H1 (cell line): ENCODE measurements at regions not wholly inside any gene's neighbourhood (a gene's known extent, or its start where the extent isn't known, plus 50 kb on each side); places are given as distances from the start of the nearest gene placed in this dataset.

Source experiments
- CTCF ChIA-PET: fragments of 300-600 bp; sonication (Branson Sonifier 250); formaldehyde crosslinking; loops from one replicate; lab custom pipeline; 2021; ENCODE audit not compliant: partially characterized antibody; lab: Charles Lee
- POLR2A ChIA-PET: fragments of 300-600 bp; sonication (Branson Sonifier 250); formaldehyde crosslinking; loops from one replicate; lab custom pipeline; 2021; ENCODE audit warnings: inconsistent platforms; ENCODE audit not compliant: partially characterized antibody; lab: Charles Lee
- DNase-seq, 2 experiments: peaks; one replicate each; pipeline versions ENCODE4 v3.0.0 to v3.0.0-alpha.2; 2010 to 2022; ENCODE audit warnings: low spot score in 2 of 2, low read depth in 1 of 2, mixed read lengths in 1 of 2
- FAIRE-seq: peaks from 2 replicates; lab custom pipeline; 2011; peaks lifted over from hg19 to GRCh38; lab: Jason Lieb, UNC
- H2AFZ ChIP-seq: 2 replicates; pipeline ENCODE4 v1.8.1; 2012; ENCODE audit warnings: low read length, inconsistent platforms
- H2AK5ac ChIP-seq: 2 replicates; pipeline ENCODE4 v1.6.1; 2013; ENCODE audit warnings: low read depth, low read length
- H2BK120ac ChIP-seq: replicated peaks from 2 replicates; pipeline ENCODE3; 2013; ENCODE audit warnings: low read depth, low read length, inconsistent platforms
- H2BK12ac ChIP-seq: 2 replicates; pipeline ENCODE4 v1.6.1; 2013; ENCODE audit warnings: low read depth, low read length
- H2BK15ac ChIP-seq: 2 replicates; pipeline ENCODE4 v1.6.1; 2013; ENCODE audit warnings: low read length
- H2BK20ac ChIP-seq: 2 replicates; pipeline ENCODE4 v1.6.1; 2013; ENCODE audit warnings: low read length
- H2BK5ac ChIP-seq: 2 replicates; pipeline ENCODE4 v1.6.1; 2013; ENCODE audit warnings: low read depth, low read length
- H3K14ac ChIP-seq: 2 replicates; pipeline ENCODE4 v1.6.1; 2013; ENCODE audit warnings: inconsistent platforms; ENCODE audit not compliant: insufficient read length
- H3K18ac ChIP-seq: 2 replicates; pipeline ENCODE4 v1.6.1; 2013; ENCODE audit warnings: low read length; ENCODE audit errors: extremely low read depth
- H3K23ac ChIP-seq: 2 replicates; pipeline ENCODE4 v1.6.1; 2013; ENCODE audit warnings: inconsistent platforms; ENCODE audit not compliant: insufficient read length
- H3K23me2 ChIP-seq: 2 replicates; pipeline ENCODE4 v1.6.1; 2013; ENCODE audit warnings: low read depth, low read length
- H3K27ac ChIP-seq: 2 replicates; pipeline ENCODE4 v1.6.1; 2011; ENCODE audit warnings: low read depth, low read length, inconsistent platforms
- H3K27me3 ChIP-seq, 4 experiments: replicated peaks in 1 of 4; 1 replicate in 1 of 4; 2 replicates in 3 of 4; pipeline versions ENCODE4 v1.6.1 to v1.8.1; 2011 to 2013; ENCODE audit warnings: low read length in 3 of 4, mild to moderate bottlenecking in 3 of 4, inconsistent platforms in 2 of 4, mixed read lengths in 2 of 4, moderate library complexity in 1 of 4; ENCODE audit not compliant: control insufficient read depth in 3 of 4, insufficient read depth in 3 of 4; ENCODE audit errors: extremely low read depth in 1 of 4
- H3K36me3 ChIP-seq, 4 experiments: 2 replicates each; pipeline versions ENCODE4 v1.6.1 to v1.8.1; 2011 to 2013; ENCODE audit warnings: mild to moderate bottlenecking in 4 of 4, low read length in 3 of 4, moderate library complexity in 2 of 4, control low read depth in 1 of 4, inconsistent platforms in 1 of 4; ENCODE audit not compliant: insufficient read depth in 4 of 4, control insufficient read depth in 2 of 4
- H3K4ac ChIP-seq: replicated peaks from 2 replicates; pipeline ENCODE3; 2013; ENCODE audit warnings: low read length, low read depth, mixed read lengths, inconsistent platforms; ENCODE audit not compliant: insufficient read length
- H3K4me1 ChIP-seq, 4 experiments: replicated peaks in 1 of 4; 1 replicate in 1 of 4; 2 replicates in 3 of 4; pipeline versions ENCODE4 v1.6.1 to v1.8.1; 2011 to 2013; ENCODE audit warnings: low read length in 3 of 4, inconsistent platforms in 2 of 4, mixed read lengths in 1 of 4; ENCODE audit not compliant: insufficient read depth in 4 of 4, control insufficient read depth in 3 of 4
- H3K4me2 ChIP-seq, 2 experiments: 2 replicates each; pipeline versions ENCODE4 v1.6.1 to v1.8.1; 2011 to 2013; ENCODE audit warnings: low read depth in 2 of 2, low read length in 2 of 2, control low read depth in 1 of 2, inconsistent platforms in 1 of 2, mild to moderate bottlenecking in 1 of 2; ENCODE audit not compliant: insufficient read depth in 1 of 2
- H3K4me3 ChIP-seq, 4 experiments: fragments of 200-600, 300-600 bp in 1 of 4; sonication (generic), shearing (Covaris generic), sonication (Bioruptor Twin) in 1 of 4; 2 replicates each; pipeline versions ENCODE4 v1.5.1 to v1.8.1; 2011 to 2016; ENCODE audit warnings: low read length in 4 of 4, low read depth in 3 of 4, control low read depth in 2 of 4, inconsistent platforms in 2 of 4, mild to moderate bottlenecking in 2 of 4, mixed read lengths in 1 of 4, moderate library complexity in 1 of 4; ENCODE audit not compliant: insufficient read depth in 2 of 4; ENCODE audit errors: extremely low read depth in 1 of 4
- H3K56ac ChIP-seq: replicated peaks from 2 replicates; pipeline ENCODE3; 2013; ENCODE audit warnings: low read depth, mild to moderate bottlenecking, mixed read lengths, low read length, inconsistent platforms; ENCODE audit not compliant: insufficient read length
- H3K79me1 ChIP-seq: 2 replicates; pipeline ENCODE4 v1.6.1; 2013; ENCODE audit warnings: low read depth, low read length, control low read depth
- H3K79me2 ChIP-seq, 2 experiments: 2 replicates each; pipeline versions ENCODE4 v1.6.1 to v1.8.1; 2012 to 2013; ENCODE audit warnings: low read length in 2 of 2, mild to moderate bottlenecking in 2 of 2, inconsistent platforms in 1 of 2; ENCODE audit not compliant: insufficient read depth in 2 of 2, control insufficient read depth in 1 of 2
- H3K9ac ChIP-seq, 4 experiments: replicated peaks in 1 of 4; 1 replicate in 1 of 4; 2 replicates in 3 of 4; pipeline versions ENCODE4 v1.6.1 to v1.8.1; 2011 to 2013; ENCODE audit warnings: low read depth in 3 of 4, low read length in 3 of 4, control low read depth in 2 of 4, mild to moderate bottlenecking in 2 of 4, moderate library complexity in 2 of 4, inconsistent platforms in 1 of 4; ENCODE audit errors: extremely low read depth in 1 of 4
- H3K9me3 ChIP-seq, 2 experiments: 2 replicates each; pipeline versions ENCODE4 v1.6.1 to v1.8.1; 2012 to 2013; ENCODE audit warnings: mild to moderate bottlenecking in 2 of 2, moderate library complexity in 2 of 2, control low read depth in 1 of 2, inconsistent platforms in 1 of 2, low read depth in 1 of 2, low read length in 1 of 2, mixed read lengths in 1 of 2; ENCODE audit not compliant: insufficient read depth in 2 of 2
- H4K20me1 ChIP-seq, 2 experiments: replicated peaks in 1 of 2; 2 replicates each; pipeline versions ENCODE3 to v1.8.1; 2011 to 2013; ENCODE audit warnings: inconsistent platforms in 2 of 2, low read length in 2 of 2, mild to moderate bottlenecking in 1 of 2; ENCODE audit not compliant: insufficient read depth in 2 of 2, control insufficient read depth in 1 of 2
- H4K5ac ChIP-seq: 2 replicates; pipeline ENCODE4 v1.6.1; 2013; ENCODE audit warnings: low read length, low read depth, mixed read lengths, inconsistent platforms; ENCODE audit not compliant: insufficient read length
- H4K8ac ChIP-seq: 2 replicates; pipeline ENCODE4 v1.8.0; 2013; ENCODE audit warnings: mild to moderate bottlenecking, moderate library complexity, low read length, inconsistent platforms; ENCODE audit not compliant: insufficient read depth; ENCODE audit errors: extremely low read depth
- H4K91ac ChIP-seq: replicated peaks from 2 replicates; pipeline ENCODE3; 2013; ENCODE audit warnings: low read length, mixed read lengths, inconsistent platforms; ENCODE audit not compliant: insufficient read length
- MAFK ChIP-seq: IDR thresholded peaks from 2 replicates; pipeline ENCODE4 v1.6.1; 2012; ENCODE audit warnings: low read depth, mild to moderate bottlenecking, improper control_type of control experiment, low read length
- SUZ12 ChIP-seq: fragments of 200-600 bp; sonication (generic); IDR thresholded peaks from 2 replicates; pipeline ENCODE4 v1.6.1; 2012; ENCODE audit warnings: mild to moderate bottlenecking, inconsistent platforms, low read length, moderate library complexity, mixed read lengths
- WGBS, 2 experiments: shearing (Covaris generic) in 1 of 2; methylation state at CpG; one replicate each; pipeline versions ENCODE4 v1.1.6 to v1.1.7; 2013 to 2015; ENCODE audit warnings: low lambda C conversion rate in 2 of 2, mixed read lengths in 2 of 2, inconsistent platforms in 1 of 2, low coverage in 1 of 2, missing lambda C conversion rate in 1 of 2; ENCODE audit not compliant: insufficient replicate concordance in 2 of 2, insufficient coverage in 1 of 2, insufficient read length in 1 of 2; ENCODE audit errors: extremely low coverage in 1 of 2, missing lambda C conversion rate in 1 of 2; 5-methylcytosine and 5-hydroxymethylcytosine counted together

DNA sequence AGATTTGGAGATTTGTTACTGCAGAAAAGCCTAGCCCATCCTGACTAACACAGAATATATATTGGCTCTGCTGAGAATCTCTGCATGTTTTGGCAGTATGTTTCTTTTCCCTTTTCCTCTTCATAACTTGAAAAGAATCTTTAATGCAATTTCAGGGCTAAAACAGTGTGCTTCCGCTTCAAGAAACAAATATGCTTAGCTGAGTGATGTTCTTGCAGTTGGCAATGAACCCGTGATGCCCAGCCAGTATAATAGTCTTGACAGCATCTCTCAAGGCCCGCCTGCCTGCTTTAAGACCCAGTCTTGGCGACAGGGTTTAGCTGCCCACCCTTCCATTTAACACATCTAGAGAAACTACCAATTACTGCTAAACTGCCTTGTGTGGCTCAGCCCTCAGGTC lies 184.5 kb downstream of the INO80D start:
- no peak overlapping the region for H2BK15ac ChIP-seq
- no peak overlapping the region for H2BK12ac ChIP-seq
- H3K27me3 ChIP-seq: no peaks in the 10 kb centered on the region
- ChIA-PET CTCF (interaction anchor here (0.9 to 8.2 kb wide), 7 partner anchors 9 to 405 kb away, joined by 3 to 83 read pairs (median 4); no protein-coding TSS in a partner anchor), POLR2A (no interaction called here)
- no peaks in the 10 kb centered on the region for H4K20me1 ChIP-seq
- H2BK20ac ChIP-seq: no peak overlapping the region
- no peaks in the 10 kb centered on the region for H3K36me3 ChIP-seq
- WGBS, 2 experiments: 89% methylated on average over 4 of the region's 4 CpGs; no CpG with 5 or more reads in 1 of the 2 experiments
- DNase-seq: no peak
- H2AK5ac ChIP-seq: no peak overlapping the region
- H3K79me1 ChIP-seq: no peaks in the 10 kb centered on the region
- H4K5ac ChIP-seq: no peak overlapping the region
- no peak overlapping the region for H3K4ac ChIP-seq
- H3K79me2 ChIP-seq: no peaks in the 10 kb centered on the region
- H3K4me3 ChIP-seq: no peak overlapping the region
- H2BK120ac ChIP-seq: no peak overlapping the region
- H2BK5ac ChIP-seq: no peak overlapping the region
- H2AFZ ChIP-seq: no peak overlapping the region
- H3K23me2 ChIP-seq: no peaks in the 10 kb centered on the region
- H4K91ac ChIP-seq: no peak overlapping the region
- H4K8ac ChIP-seq: no peak overlapping the region
- H3K14ac ChIP-seq: no peak overlapping the region
- no peaks in the 10 kb centered on the region for H3K4me1 ChIP-seq
- H3K23ac ChIP-seq: no peak overlapping the region
- H3K27ac ChIP-seq: no peak overlapping the region
- H3K56ac ChIP-seq: no peak overlapping the region
- no peaks in the 10 kb centered on the region for H3K9me3 ChIP-seq
- no peak for FAIRE-seq
- H3K4me2 ChIP-seq: no peak overlapping the region
- H3K18ac ChIP-seq: no peak overlapping the region
- no peak overlapping the region for H3K9ac ChIP-seq
- TF ChIP-seq SUZ12 (no peak), MAFK (no peak)
